Mesendoderm (in vitro differentiated cells): ENCODE measurements at regions not wholly inside any gene's neighbourhood (a gene's known extent, or its start where the extent isn't known, plus 50 kb on each side); places are given as distances from the start of the nearest gene placed in this dataset.

Experiments
- DNase-seq: peaks from one replicate; pipeline ENCODE4 v3.0.0; 2013
- H2AK5ac ChIP-seq: 2 replicates; pipeline ENCODE4 v1.6.1; 2013; ENCODE audit warnings: low read length, inconsistent platforms
- H2BK120ac ChIP-seq: 2 replicates; pipeline ENCODE4 v1.6.1; 2013; ENCODE audit warnings: low read depth, mild to moderate bottlenecking, low read length, moderate library complexity, mixed read lengths
- H2BK15ac ChIP-seq: replicated peaks from 2 replicates; pipeline ENCODE4 v1.6.1; 2013; ENCODE audit warnings: low read depth, mild to moderate bottlenecking, moderate library complexity
- H2BK5ac ChIP-seq: 2 replicates; pipeline ENCODE4 v1.6.1; 2013; ENCODE audit warnings: low read length, inconsistent platforms
- H3K18ac ChIP-seq: 2 replicates; pipeline ENCODE4 v1.6.1; 2013; ENCODE audit warnings: mild to moderate bottlenecking, low read length, mixed read lengths
- H3K23ac ChIP-seq: one replicate; pipeline ENCODE4 v1.6.1; 2013; ENCODE audit warnings: low read length
- H3K27ac ChIP-seq: 2 replicates; pipeline ENCODE4 v1.5.1; 2013; ENCODE audit warnings: low read depth, mild to moderate bottlenecking, inconsistent platforms, low read length, moderate library complexity
- H3K27me3 ChIP-seq: 2 replicates; pipeline ENCODE4 v1.6.1; 2013; ENCODE audit warnings: low read length, control low read depth, mild to moderate bottlenecking, inconsistent platforms; ENCODE audit not compliant: insufficient read depth, poor library complexity
- H3K36me3 ChIP-seq: 2 replicates; pipeline ENCODE4 v1.6.1; 2013; ENCODE audit warnings: low read length, inconsistent platforms; ENCODE audit not compliant: control insufficient read depth, insufficient read depth
- H3K4ac ChIP-seq: one replicate; pipeline ENCODE4 v1.6.1; 2013; ENCODE audit warnings: low read depth, mild to moderate bottlenecking, low read length, moderate library complexity
- H3K4me1 ChIP-seq: 2 replicates; pipeline ENCODE4 v1.6.1; 2013; ENCODE audit warnings: low read depth, low read length, inconsistent platforms; ENCODE audit not compliant: control insufficient read depth
- H3K4me2 ChIP-seq: 2 replicates; pipeline ENCODE4 v1.6.1; 2013; ENCODE audit warnings: low read length
- H3K4me3 ChIP-seq: 2 replicates; pipeline ENCODE4 v1.5.1; 2013; ENCODE audit warnings: mild to moderate bottlenecking, low read length
- H3K56ac ChIP-seq: one replicate; pipeline ENCODE4 v1.6.1; 2013; ENCODE audit warnings: low read length
- H3K79me1 ChIP-seq: 2 replicates; pipeline ENCODE4 v1.6.1; 2013; ENCODE audit warnings: low read length, inconsistent platforms
- H3K79me2 ChIP-seq: 2 replicates; pipeline ENCODE4 v1.6.1; 2013; ENCODE audit warnings: mild to moderate bottlenecking, low read length; ENCODE audit not compliant: control insufficient read depth, insufficient read depth
- H3K9ac ChIP-seq: 2 replicates; pipeline ENCODE4 v1.6.1; 2013; ENCODE audit warnings: low read length, inconsistent platforms
- H4K5ac ChIP-seq: one replicate; pipeline ENCODE4 v1.6.1; 2013; ENCODE audit warnings: low read length
- H4K8ac ChIP-seq: one replicate; pipeline ENCODE4 v1.6.1; 2013; ENCODE audit warnings: low read depth, mild to moderate bottlenecking, control low read depth, low read length, moderate library complexity
- WGBS: extraction: QIAGEN DNeasy Blood & Tissue Kit; methylation state at CpG from one replicate; pipeline ENCODE4 v1.1.7; 2013; ENCODE audit warnings: low lambda C conversion rate, missing lambda C conversion rate; ENCODE audit not compliant: insufficient coverage; ENCODE audit errors: extremely low coverage; 5-methylcytosine and 5-hydroxymethylcytosine counted together

DNA sequence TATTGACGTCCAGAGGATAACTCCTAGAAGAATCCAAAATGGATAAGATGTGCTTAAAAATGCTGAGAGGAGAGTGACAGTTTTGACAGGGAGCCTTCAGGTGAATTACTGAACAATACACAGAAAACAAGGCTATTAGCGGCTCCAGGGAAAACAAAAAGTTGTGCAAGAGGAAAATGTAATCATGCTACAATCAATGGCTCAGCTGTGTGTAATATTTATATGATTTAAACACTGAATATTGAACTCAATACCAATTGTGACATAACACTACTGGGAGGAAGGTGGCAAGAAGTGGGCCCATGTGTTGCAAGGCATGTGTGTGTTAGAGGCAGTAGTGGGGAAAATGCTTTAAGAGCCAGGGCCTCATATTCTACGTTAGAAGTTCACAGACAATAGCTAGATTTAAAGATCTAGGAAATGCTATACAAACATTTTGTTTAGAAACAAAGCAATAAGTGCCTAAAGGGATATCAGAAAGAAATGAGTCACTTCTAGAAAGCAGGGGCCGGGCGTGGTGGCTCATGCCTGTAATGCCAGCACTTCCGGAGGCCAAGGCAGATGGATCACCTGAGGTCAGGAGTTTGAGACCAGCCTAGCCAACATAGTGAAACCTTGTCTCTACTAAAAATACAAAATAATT is 253.2 kb upstream of the IRX5 start:
- Histone ChIP-seq H3K36me3 (no peaks in the 10 kb centered on the region), H3K56ac (no peak overlapping the region), H3K4me2 (no peak overlapping the region), H3K27me3 (no peaks in the 10 kb centered on the region), H3K27ac (no peak overlapping the region), H3K79me1 (no peaks in the 10 kb centered on the region), H3K4me3 (no peak overlapping the region), H2BK120ac (no peak overlapping the region), H4K5ac (no peak overlapping the region), H3K4ac (no peak overlapping the region), H3K79me2 (no peaks in the 10 kb centered on the region), H2BK15ac (no peak overlapping the region), H4K8ac (no peak overlapping the region), H3K4me1 (no peaks in the 10 kb centered on the region), H3K18ac (no peak overlapping the region), H2BK5ac (no peak overlapping the region), H3K23ac (no peak overlapping the region), H2AK5ac (no peak overlapping the region), H3K9ac (no peak overlapping the region)
- no CpG with 5 or more reads among the region's 6 CpGs for WGBS
- no peak for DNase-seq

DNA sequence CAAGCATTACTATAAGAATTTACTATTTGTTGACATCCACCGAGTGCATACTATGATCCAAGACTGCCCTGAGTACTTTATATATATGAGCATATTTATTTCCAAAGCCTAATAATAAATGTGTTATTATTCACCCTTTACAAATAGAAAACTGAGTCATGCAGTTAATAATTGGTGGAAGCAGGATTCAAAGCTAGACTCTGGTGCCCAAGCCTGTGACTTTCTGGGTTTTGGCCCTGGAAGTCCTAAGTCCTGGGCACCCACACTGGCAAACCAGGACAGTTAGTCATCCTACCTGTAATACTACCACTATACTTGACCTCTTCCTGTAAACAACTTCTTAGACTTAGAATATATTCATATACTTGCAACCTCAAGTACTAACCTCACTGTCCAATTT is 257.4 kb upstream of the IRX5 start:
- Histone ChIP-seq H3K4me3 (no peak overlapping the region), H3K23ac (no peak overlapping the region), H4K8ac (no peak overlapping the region), H3K4ac (no peak overlapping the region), H3K36me3 (no peaks in the 10 kb centered on the region), H3K4me1 (no peaks in the 10 kb centered on the region), H4K5ac (no peak overlapping the region), H3K79me1 (no peaks in the 10 kb centered on the region), H3K4me2 (no peak overlapping the region), H3K27me3 (no peaks in the 10 kb centered on the region), H2BK5ac (no peak overlapping the region), H3K27ac (no peak overlapping the region), H2BK15ac (no peak overlapping the region), H2BK120ac (no peak overlapping the region), H3K9ac (no peak overlapping the region), H3K18ac (no peak overlapping the region), H2AK5ac (no peak overlapping the region), H3K79me2 (no peaks in the 10 kb centered on the region), H3K56ac (no peak overlapping the region)
- DNase-seq: no peak
- no CpG with 5 or more reads among the region's 1 CpG for WGBS

DNA sequence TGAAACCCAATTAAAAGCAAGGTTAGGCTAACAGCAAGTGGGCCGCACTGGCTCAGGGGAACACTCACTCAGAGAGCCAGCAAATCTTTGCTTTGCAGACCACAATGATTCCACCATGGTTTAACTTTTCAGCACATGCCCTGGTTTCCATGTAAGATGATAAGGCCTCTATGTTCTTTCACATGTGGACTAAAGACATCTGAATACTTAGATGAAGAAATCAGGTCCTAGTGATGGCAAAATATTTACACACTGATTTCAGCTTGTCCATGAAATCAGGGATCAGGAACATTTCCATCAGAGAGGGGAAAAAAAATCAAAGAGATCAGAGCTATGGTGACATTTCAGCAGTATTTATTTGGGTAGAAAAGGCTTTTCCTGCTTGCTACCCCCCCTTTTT is 258.2 kb upstream of the IRX5 start:
- H3K79me1 ChIP-seq: no peaks in the 10 kb centered on the region
- H2BK15ac ChIP-seq: no peak overlapping the region
- H3K4ac ChIP-seq: no peak overlapping the region
- H3K79me2 ChIP-seq: no peaks in the 10 kb centered on the region
- WGBS: no CpG with 5 or more reads among the region's 1 CpG
- H2BK120ac ChIP-seq: no peak overlapping the region
- H3K4me2 ChIP-seq: no peak overlapping the region
- H3K4me1 ChIP-seq: no peaks in the 10 kb centered on the region
- DNase-seq: no peak
- no peak overlapping the region for H3K23ac ChIP-seq
- no peak overlapping the region for H3K56ac ChIP-seq
- H3K18ac ChIP-seq: no peak overlapping the region
- no peaks in the 10 kb centered on the region for H3K36me3 ChIP-seq
- H3K27me3 ChIP-seq: no peaks in the 10 kb centered on the region
- H4K5ac ChIP-seq: no peak overlapping the region
- no peak overlapping the region for H3K9ac ChIP-seq
- no peak overlapping the region for H4K8ac ChIP-seq
- H3K27ac ChIP-seq: no peak overlapping the region
- no peak overlapping the region for H2AK5ac ChIP-seq
- no peak overlapping the region for H2BK5ac ChIP-seq
- no peak overlapping the region for H3K4me3 ChIP-seq

DNA sequence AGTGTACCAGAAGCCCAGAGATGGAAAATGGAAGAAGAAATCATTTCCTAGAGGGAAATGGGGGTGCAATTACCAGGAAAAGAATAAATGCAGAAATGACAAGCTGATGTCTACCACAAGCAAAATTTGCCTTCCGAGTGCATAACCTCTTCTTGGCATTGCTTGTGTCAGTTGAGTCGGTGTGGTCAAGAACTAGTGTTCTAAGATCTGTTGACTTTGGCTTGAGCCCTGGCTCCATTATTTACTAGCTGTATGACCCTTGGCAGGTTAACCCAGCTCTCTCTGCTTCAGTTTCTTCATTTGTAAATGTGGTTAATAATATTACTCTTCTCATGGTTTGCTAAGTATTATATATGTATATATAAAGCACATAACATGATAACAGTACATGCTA is 273.0 kb upstream of the IRX5 start:
- Histone ChIP-seq H2BK120ac (no peak overlapping the region), H2BK5ac (no peak overlapping the region), H3K9ac (no peak overlapping the region), H3K4me3 (no peak overlapping the region), H2AK5ac (no peak overlapping the region), H3K4me1 (no peaks in the 10 kb centered on the region), H2BK15ac (no peak overlapping the region), H3K4ac (no peak overlapping the region), H3K27ac (no peak overlapping the region), H3K18ac (no peak overlapping the region), H3K79me1 (no peaks in the 10 kb centered on the region), H3K56ac (no peak overlapping the region), H3K4me2 (no peak overlapping the region), H3K27me3 (peaks cover 10% of the 10 kb centered on the region), H3K23ac (no peak overlapping the region), H4K8ac (no peak overlapping the region), H4K5ac (no peak overlapping the region), H3K79me2 (no peaks in the 10 kb centered on the region), H3K36me3 (no peaks in the 10 kb centered on the region)
- WGBS: no CpG with 5 or more reads among the region's 2 CpGs
- no peak for DNase-seq

DNA sequence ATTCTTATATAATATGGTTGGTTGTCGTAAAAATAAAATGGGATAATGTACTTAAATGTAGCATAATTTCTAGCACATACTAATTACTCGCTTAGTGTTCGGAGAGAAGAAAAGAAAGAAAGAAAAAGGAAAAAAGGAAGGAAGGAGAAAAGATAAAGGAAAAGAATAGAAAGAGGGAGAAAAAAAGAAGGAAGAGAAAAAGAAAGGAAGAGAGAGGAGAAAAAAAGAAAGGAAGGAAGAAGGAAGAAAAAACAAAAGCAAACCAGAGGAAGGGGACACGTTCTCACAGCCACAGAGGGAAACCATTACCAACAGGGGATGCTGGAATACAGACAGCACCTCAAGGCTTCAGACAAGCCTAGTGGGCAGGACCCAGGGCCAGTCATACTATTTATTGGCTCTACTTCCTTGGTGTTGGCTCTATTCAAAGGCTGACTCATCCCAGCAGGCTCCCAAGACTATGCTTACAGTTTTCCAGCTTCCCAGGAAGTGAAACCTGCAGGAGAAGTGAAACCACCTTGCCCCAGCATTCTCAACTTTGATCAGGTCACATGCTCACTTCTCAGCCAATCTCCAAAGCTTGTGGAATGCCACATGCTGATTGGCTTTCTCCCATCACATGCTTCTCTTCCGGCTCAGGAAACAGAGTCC is 273.5 kb upstream of the IRX5 start:
- Histone ChIP-seq H3K27ac (no peak overlapping the region), H3K4me2 (no peak overlapping the region), H3K27me3 (peaks cover 15% of the 10 kb centered on the region), H3K4me1 (no peaks in the 10 kb centered on the region), H3K18ac (no peak overlapping the region), H3K4ac (no peak overlapping the region), H3K9ac (no peak overlapping the region), H2AK5ac (no peak overlapping the region), H3K56ac (no peak overlapping the region), H3K79me1 (no peaks in the 10 kb centered on the region), H3K23ac (no peak overlapping the region), H3K79me2 (no peaks in the 10 kb centered on the region), H2BK15ac (no peak overlapping the region), H3K36me3 (no peaks in the 10 kb centered on the region), H2BK120ac (no peak overlapping the region), H4K8ac (no peak overlapping the region), H2BK5ac (no peak overlapping the region), H4K5ac (no peak overlapping the region), H3K4me3 (no peak overlapping the region)
- peak; percentile 70 for DNase-seq
- 100% methylated on average over 3 of the region's 5 CpGs for WGBS

DNA sequence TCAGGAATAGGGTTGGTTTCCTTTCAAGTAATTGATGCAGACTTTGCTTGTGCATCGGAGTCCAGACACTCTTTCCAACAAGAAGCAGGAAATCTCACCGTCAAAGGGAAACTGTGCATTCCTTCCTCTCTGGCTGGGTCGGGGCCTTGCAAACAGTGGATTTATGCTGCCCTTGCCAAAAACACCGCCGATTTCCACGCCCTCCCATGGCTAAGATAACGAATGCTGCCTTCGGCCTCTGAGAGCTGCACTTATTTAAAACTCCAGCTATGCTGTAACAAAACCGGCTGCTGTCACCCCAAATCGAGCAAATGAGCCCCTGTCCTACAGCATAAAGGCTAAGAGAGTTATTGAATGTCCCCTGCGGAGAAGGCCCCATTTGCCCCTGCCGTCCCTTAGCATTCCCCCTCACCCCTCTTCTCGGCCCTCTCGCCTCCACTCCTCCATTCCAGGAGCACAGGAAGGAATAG is 275.5 kb upstream of the IRX5 start:
- H2BK120ac ChIP-seq: no peak overlapping the region
- H3K4me2 ChIP-seq: peak overlapping the region; percentile 30
- H4K8ac ChIP-seq: no peak overlapping the region
- no peak overlapping the region for H3K4ac ChIP-seq
- no peaks in the 10 kb centered on the region for H3K79me1 ChIP-seq
- peaks cover 17% of the 10 kb centered on the region for H3K27me3 ChIP-seq
- H3K56ac ChIP-seq: peak overlapping the region; percentile 37
- no peaks in the 10 kb centered on the region for H3K4me1 ChIP-seq
- H3K23ac ChIP-seq: no peak overlapping the region
- no peak overlapping the region for H3K18ac ChIP-seq
- H3K79me2 ChIP-seq: no peaks in the 10 kb centered on the region
- H2BK15ac ChIP-seq: no peak overlapping the region
- no peaks in the 10 kb centered on the region for H3K36me3 ChIP-seq
- no peak overlapping the region for H4K5ac ChIP-seq
- H2BK5ac ChIP-seq: no peak overlapping the region
- peak overlapping the region; percentile 22 for H3K9ac ChIP-seq
- no CpG with 5 or more reads among the region's 14 CpGs for WGBS
- H2AK5ac ChIP-seq: no peak overlapping the region
- DNase-seq: peak; percentile 39
- H3K27ac ChIP-seq: no peak overlapping the region
- no peak overlapping the region for H3K4me3 ChIP-seq
